ENCODE measurements at regions not wholly inside any gene's neighbourhood (a gene's known extent, or its start where the extent isn't known, plus 50 kb on each side); places are given as distances from the start of the nearest gene placed in this dataset.
"Not testable (repeated sequence)": the region's sequence is repeated elsewhere in the genome, so short reads cannot be mapped to it uniquely, and the experiment has no call there.

GRCh38 chr11:129503646-129504045 is 128.0 kb downstream of the BARX2 start:
- Mint-ChIP-seq H3K4me1 (no peaks in the 10 kb centered on the region), H3K27ac (no peak overlapping the region), H3K9me3 (peaks cover 4% of the 10 kb centered on the region), H3K27me3 (no peaks in the 10 kb centered on the region), H3K36me3 (no peaks in the 10 kb centered on the region), H3K4me3 (no peak overlapping the region)

GRCh38 chr11:129505266-129505665 is 129.6 kb downstream of the BARX2 start:
- Mint-ChIP-seq H3K27ac (no peak overlapping the region), H3K4me1 (no peaks in the 10 kb centered on the region), H3K27me3 (no peaks in the 10 kb centered on the region), H3K9me3 (no peaks in the 10 kb centered on the region), H3K4me3 (no peak overlapping the region), H3K36me3 (no peaks in the 10 kb centered on the region)

- Mint-ChIP-seq H3K4me1 (no peaks in the 10 kb centered on the region), H3K27ac (no peak overlapping the region), H3K4me3 (no peak overlapping the region), H3K36me3 (peaks cover 2% of the 10 kb centered on the region), H3K9me3 (peaks cover 10% of the 10 kb centered on the region), H3K27me3 (no peaks in the 10 kb centered on the region)
Measured at GRCh38 chr11:129508163-129508562, 132.5 kb downstream of the BARX2 start.

GRCh38 chr11:129528296-129528695 is 152.6 kb downstream of the BARX2 start:
- Mint-ChIP-seq H3K36me3 (peaks cover 3% of the 10 kb centered on the region), H3K27ac (no peak overlapping the region), H3K4me1 (no peaks in the 10 kb centered on the region), H3K9me3 (peaks cover 12% of the 10 kb centered on the region), H3K27me3 (peaks cover 1% of the 10 kb centered on the region), H3K4me3 (no peak overlapping the region)

- no peak overlapping the region for H3K4me3 Mint-ChIP-seq
- H3K27me3 Mint-ChIP-seq, result peaks cover 1% of the 10 kb centered on the region
- no peaks in the 10 kb centered on the region for H3K4me1 Mint-ChIP-seq
- peaks cover 15% of the 10 kb centered on the region for H3K9me3 Mint-ChIP-seq
- peaks cover under 1% of the 10 kb centered on the region for H3K36me3 Mint-ChIP-seq
- no peak overlapping the region for H3K27ac Mint-ChIP-seq
Measured at GRCh38 chr11:129530154-129530895, 154.7 kb downstream of the BARX2 start.

GRCh38 chr11:129533395-129533794 is 157.7 kb downstream of the BARX2 start:
- Mint-ChIP-seq H3K27me3 (no peaks in the 10 kb centered on the region), H3K27ac (no peak overlapping the region), H3K4me1 (no peaks in the 10 kb centered on the region), H3K4me3 (no peak overlapping the region), H3K9me3 (peaks cover 31% of the 10 kb centered on the region), H3K36me3 (peaks cover 6% of the 10 kb centered on the region)

GRCh38 chr11:129536338-129536737 is 160.7 kb downstream of the BARX2 start:
- Mint-ChIP-seq H3K36me3 (peaks cover 9% of the 10 kb centered on the region), H3K27me3 (no peaks in the 10 kb centered on the region), H3K9me3 (peaks cover 31% of the 10 kb centered on the region), H3K4me1 (no peaks in the 10 kb centered on the region), H3K27ac (no peak overlapping the region), H3K4me3 (no peak overlapping the region)

GRCh38 chr11:129538323-129538722 is 162.7 kb downstream of the BARX2 start:
- Mint-ChIP-seq H3K27me3 (peaks cover 7% of the 10 kb centered on the region), H3K36me3 (peaks cover 9% of the 10 kb centered on the region), H3K9me3 (peaks cover 35% of the 10 kb centered on the region), H3K4me3 (no peak overlapping the region), H3K27ac (no peak overlapping the region), H3K4me1 (no peaks in the 10 kb centered on the region)

- H3K27ac Mint-ChIP-seq, result no peak overlapping the region
- peaks cover 7% of the 10 kb centered on the region for H3K27me3 Mint-ChIP-seq
- no peaks in the 10 kb centered on the region for H3K4me1 Mint-ChIP-seq
- H3K36me3 Mint-ChIP-seq, result peaks cover 3% of the 10 kb centered on the region
- H3K4me3 Mint-ChIP-seq, result no peak overlapping the region
- H3K9me3 Mint-ChIP-seq, result peaks cover 10% of the 10 kb centered on the region
Measured at GRCh38 chr11:129543515-129544290, 168.1 kb downstream of the BARX2 start.

- Mint-ChIP-seq H3K4me1 (no peaks in the 10 kb centered on the region), H3K27ac (no peak overlapping the region), H3K36me3 (peaks cover 2% of the 10 kb centered on the region), H3K9me3 (peaks cover 10% of the 10 kb centered on the region), H3K4me3 (no peak overlapping the region), H3K27me3 (peaks cover 7% of the 10 kb centered on the region)
Measured at GRCh38 chr11:129544691-129545090, 169.0 kb downstream of the BARX2 start.

- Mint-ChIP-seq H3K27ac (no peak overlapping the region), H3K27me3 (peaks cover 7% of the 10 kb centered on the region), H3K4me1 (no peaks in the 10 kb centered on the region), H3K9me3 (peaks cover 10% of the 10 kb centered on the region), H3K36me3 (no peaks in the 10 kb centered on the region), H3K4me3 (no peak overlapping the region)
Measured at GRCh38 chr11:129546266-129546665, 170.6 kb downstream of the BARX2 start.

GRCh38 chr11:129557421-129557820 is 181.8 kb downstream of the BARX2 start:
- no peak overlapping the region for H3K4me3 Mint-ChIP-seq
- peaks cover 12% of the 10 kb centered on the region for H3K9me3 Mint-ChIP-seq
- H3K27ac Mint-ChIP-seq, result no peak overlapping the region
- H3K36me3 Mint-ChIP-seq, result peaks cover 3% of the 10 kb centered on the region
- no peaks in the 10 kb centered on the region for H3K27me3 Mint-ChIP-seq
- H3K4me1 Mint-ChIP-seq, result no peaks in the 10 kb centered on the region

GRCh38 chr11:129569007-129569406 is 193.4 kb downstream of the BARX2 start:
- no peaks in the 10 kb centered on the region for H3K4me1 Mint-ChIP-seq
- no peak overlapping the region for H3K27ac Mint-ChIP-seq
- no peaks in the 10 kb centered on the region for H3K27me3 Mint-ChIP-seq
- H3K4me3 Mint-ChIP-seq, result no peak overlapping the region
- H3K9me3 Mint-ChIP-seq, result peaks cover 15% of the 10 kb centered on the region
- H3K36me3 Mint-ChIP-seq, result peaks cover 3% of the 10 kb centered on the region

- not testable (repeated sequence) for H3K27ac Mint-ChIP-seq, H3K36me3 Mint-ChIP-seq, H3K27me3 Mint-ChIP-seq, H3K4me3 Mint-ChIP-seq, H3K4me1 Mint-ChIP-seq
- peaks cover 15% of the 10 kb centered on the region for H3K9me3 Mint-ChIP-seq
Measured at GRCh38 chr11:129572667-129573066, 197.0 kb downstream of the BARX2 start.

GRCh38 chr11:129573161-129573560 is 197.5 kb downstream of the BARX2 start:
- Mint-ChIP-seq H3K27me3 (peaks cover 3% of the 10 kb centered on the region), H3K4me3 (no peak overlapping the region), H3K36me3 (peaks cover 3% of the 10 kb centered on the region), H3K4me1 (no peaks in the 10 kb centered on the region), H3K9me3 (peaks cover 15% of the 10 kb centered on the region), H3K27ac (peak overlapping the region; percentile 33)

- Mint-ChIP-seq H3K27me3 (peaks cover 3% of the 10 kb centered on the region), H3K9me3 (peaks cover 10% of the 10 kb centered on the region), H3K27ac (no peak overlapping the region), H3K4me1 (no peaks in the 10 kb centered on the region), H3K4me3 (no peak overlapping the region), H3K36me3 (no peaks in the 10 kb centered on the region)
Measured at GRCh38 chr11:129574431-129574830, 198.8 kb downstream of the BARX2 start.
